22Rv1 (cell line): ENCODE measurements at regions not wholly inside any gene's neighbourhood (a gene's known extent, or its start where the extent isn't known, plus 50 kb on each side); places are given as distances from the start of the nearest gene placed in this dataset.

Source experiments
- ZFX ChIP-seq: fragments of 450-650 bp; IDR thresholded peaks from 2 replicates; pipeline ENCODE4 v1.6.1; 2017; ENCODE audit warnings: antibody characterized with exemption, borderline replicate concordance
- TF ChIP-seq, protein P1 (sequence below): fragments of 450-650 bp; IDR thresholded peaks from 2 replicates; pipeline ENCODE4 v1.5.1; 2017; ENCODE audit warnings: mild to moderate bottlenecking

DNA sequence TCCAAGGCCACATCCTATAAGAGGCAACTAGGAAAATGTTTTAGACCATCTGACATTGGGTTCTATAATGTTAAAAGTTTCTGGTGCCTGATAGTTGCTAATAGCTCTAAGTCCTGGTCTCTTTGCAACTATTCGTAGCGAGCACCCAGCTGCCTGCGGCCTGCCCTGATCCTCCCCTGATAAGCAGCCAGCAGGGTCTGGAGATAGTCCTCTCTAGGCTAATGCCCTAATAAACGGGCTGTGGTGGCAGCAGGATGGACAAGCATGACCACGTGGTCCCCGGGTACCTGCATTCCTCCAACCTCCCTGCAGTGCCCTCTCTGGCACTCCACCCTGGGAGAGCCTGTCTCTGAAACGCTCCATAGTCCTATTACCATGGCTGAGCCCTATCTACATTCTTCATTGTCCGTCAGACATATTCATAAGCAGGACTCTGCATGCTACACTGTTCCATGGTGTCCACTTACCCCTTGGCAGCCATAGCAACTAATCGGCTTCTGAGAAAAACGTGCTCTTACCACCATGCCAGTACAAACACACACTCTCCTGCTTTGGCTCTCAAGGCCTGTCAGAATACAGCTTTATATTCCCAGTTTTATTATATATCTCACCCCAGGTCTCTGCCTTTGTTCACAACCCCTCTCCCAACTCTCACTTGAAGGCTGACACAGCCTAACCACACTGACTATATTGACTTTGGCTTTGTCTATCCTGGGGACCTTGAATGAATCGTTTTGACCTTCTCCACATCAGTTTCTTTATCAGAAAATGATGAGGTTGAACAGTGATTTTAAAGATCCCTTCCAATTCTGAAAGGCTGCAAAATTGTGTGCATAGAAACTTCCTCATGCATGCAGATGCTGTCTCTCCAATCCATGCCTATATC is 49.9 kb upstream of the DAPK1 start:
- TF ChIP-seq, protein P1, sequence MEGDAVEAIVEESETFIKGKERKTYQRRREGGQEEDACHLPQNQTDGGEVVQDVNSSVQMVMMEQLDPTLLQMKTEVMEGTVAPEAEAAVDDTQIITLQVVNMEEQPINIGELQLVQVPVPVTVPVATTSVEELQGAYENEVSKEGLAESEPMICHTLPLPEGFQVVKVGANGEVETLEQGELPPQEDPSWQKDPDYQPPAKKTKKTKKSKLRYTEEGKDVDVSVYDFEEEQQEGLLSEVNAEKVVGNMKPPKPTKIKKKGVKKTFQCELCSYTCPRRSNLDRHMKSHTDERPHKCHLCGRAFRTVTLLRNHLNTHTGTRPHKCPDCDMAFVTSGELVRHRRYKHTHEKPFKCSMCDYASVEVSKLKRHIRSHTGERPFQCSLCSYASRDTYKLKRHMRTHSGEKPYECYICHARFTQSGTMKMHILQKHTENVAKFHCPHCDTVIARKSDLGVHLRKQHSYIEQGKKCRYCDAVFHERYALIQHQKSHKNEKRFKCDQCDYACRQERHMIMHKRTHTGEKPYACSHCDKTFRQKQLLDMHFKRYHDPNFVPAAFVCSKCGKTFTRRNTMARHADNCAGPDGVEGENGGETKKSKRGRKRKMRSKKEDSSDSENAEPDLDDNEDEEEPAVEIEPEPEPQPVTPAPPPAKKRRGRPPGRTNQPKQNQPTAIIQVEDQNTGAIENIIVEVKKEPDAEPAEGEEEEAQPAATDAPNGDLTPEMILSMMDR = no peak
- no peak for TF ChIP-seq ZFX
